Kidney capillary endothelial cell (primary cell): ENCODE measurements at regions not wholly inside any gene's neighbourhood (a gene's known extent, or its start where the extent isn't known, plus 50 kb on each side); places are given as distances from the start of the nearest gene placed in this dataset.

Experiments
- DNase-seq: peaks from one replicate; pipeline ENCODE4 v3.0.0-alpha.2; 2018; ENCODE audit warnings: low spot score

GRCh38 chr4:122203407-122203806 is 51.3 kb downstream of the BLTP1 start:
- DNase-seq, result no peak

- no peak for DNase-seq
Measured at GRCh38 chr4:122205687-122206086, 53.6 kb downstream of the BLTP1 start.

- DNase-seq, result no peak
Measured at GRCh38 chr4:122212880-122213279, 60.7 kb downstream of the BLTP1 start.

GRCh38 chr4:122218762-122219161 is 66.6 kb downstream of the BLTP1 start:
- peak; percentile 4 for DNase-seq

GRCh38 chr4:122219356-122219755 is 67.2 kb downstream of the BLTP1 start:
- DNase-seq, result no peak

- DNase-seq, result no peak
Measured at GRCh38 chr4:122221322-122221721, 69.2 kb downstream of the BLTP1 start.

GRCh38 chr4:122224348-122224747 is 72.2 kb downstream of the BLTP1 start:
- DNase-seq, result no peak

GRCh38 chr4:122227202-122227601 is 75.1 kb downstream of the BLTP1 start:
- no peak for DNase-seq

- DNase-seq, result no peak
Measured at GRCh38 chr4:122229857-122230256, 77.7 kb downstream of the BLTP1 start.

GRCh38 chr4:122232633-122233032 is 80.5 kb downstream of the BLTP1 start:
- no peak for DNase-seq

- DNase-seq, result no peak
Measured at GRCh38 chr4:122234686-122235085, 82.6 kb downstream of the BLTP1 start.

- DNase-seq, result no peak
Measured at GRCh38 chr4:122243785-122244184, 91.7 kb downstream of the BLTP1 start.

- no peak for DNase-seq
Measured at GRCh38 chr4:122244764-122245163, 92.6 kb downstream of the BLTP1 start.

- DNase-seq, result no peak
Measured at GRCh38 chr4:122246551-122246950, 94.4 kb downstream of the BLTP1 start.

GRCh38 chr4:122249357-122249756 is 97.2 kb downstream of the BLTP1 start:
- DNase-seq, result no peak

GRCh38 chr4:122252584-122252983 is 100.5 kb downstream of the BLTP1 start:
- no peak for DNase-seq

GRCh38 chr4:122259849-122260248 is 107.7 kb downstream of the BLTP1 start:
- no peak for DNase-seq

GRCh38 chr4:122276359-122276758 is 102.5 kb upstream of the ADAD1 start:
- no peak for DNase-seq

GRCh38 chr4:122278976-122279375 is 99.8 kb upstream of the ADAD1 start:
- no peak for DNase-seq

- no peak for DNase-seq
Measured at GRCh38 chr4:122279670-122280069, 99.1 kb upstream of the ADAD1 start.

- DNase-seq, result no peak
Measured at GRCh38 chr4:122285285-122285684, 93.5 kb upstream of the ADAD1 start.

GRCh38 chr4:122293374-122294365 is 85.1 kb upstream of the ADAD1 start:
- no peak for DNase-seq

GRCh38 chr4:122297694-122298093 is 81.1 kb upstream of the ADAD1 start:
- DNase-seq, result no peak

GRCh38 chr4:122300776-122301175 is 78.0 kb upstream of the ADAD1 start:
- no peak for DNase-seq
